ENCODE measurements at regions not wholly inside any gene's neighbourhood (a gene's known extent, or its start where the extent isn't known, plus 50 kb on each side); places are given as distances from the start of the nearest gene placed in this dataset.

GRCh38 chr15:57824186-57824585, 117.7 kb downstream of the POLR2M start:
- no peak for DNase-seq

DNA sequence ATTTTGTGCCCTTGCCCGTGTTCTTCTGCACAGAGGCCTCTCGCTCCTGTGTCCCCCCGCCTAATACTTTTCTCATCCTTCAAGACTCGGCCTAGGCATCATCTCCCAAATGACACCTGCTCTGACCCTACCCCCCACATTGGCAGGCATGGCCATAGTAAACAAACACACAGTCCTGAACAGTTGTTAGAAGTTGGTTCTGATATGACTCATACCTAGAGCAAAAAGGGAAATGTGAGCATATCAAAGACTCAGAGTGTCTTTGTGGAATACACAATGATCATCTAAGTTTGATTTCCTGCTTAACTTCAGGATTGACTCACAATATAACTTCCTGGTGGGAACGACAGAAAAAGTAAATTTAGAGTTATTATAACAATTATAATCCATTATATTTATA, 120.5 kb downstream of the POLR2M start:
- DNase-seq: no peak

DNA sequence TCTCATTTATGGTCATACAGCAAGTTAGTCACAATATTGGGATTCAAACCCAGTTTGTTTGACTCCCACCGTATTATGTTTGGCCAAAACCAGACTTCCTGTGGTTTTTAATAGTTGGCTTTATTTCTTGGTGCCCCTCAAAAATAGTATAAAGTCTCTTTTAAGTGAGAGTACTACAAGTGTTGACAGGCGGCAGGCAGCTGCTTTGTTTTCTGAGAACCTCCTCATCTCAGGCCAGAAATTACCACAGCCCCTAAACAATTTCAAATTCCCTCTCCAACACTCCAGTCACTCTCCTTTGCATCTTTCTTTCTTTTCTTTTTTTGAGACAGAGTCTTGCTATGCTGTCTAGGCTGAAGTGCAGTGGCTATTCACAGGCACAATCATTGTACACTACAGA, 121.5 kb downstream of the POLR2M start:
- DNase-seq: no peak

GRCh38 chr15:57832183-57832582, 125.7 kb downstream of the POLR2M start:
- no peak for DNase-seq

DNA sequence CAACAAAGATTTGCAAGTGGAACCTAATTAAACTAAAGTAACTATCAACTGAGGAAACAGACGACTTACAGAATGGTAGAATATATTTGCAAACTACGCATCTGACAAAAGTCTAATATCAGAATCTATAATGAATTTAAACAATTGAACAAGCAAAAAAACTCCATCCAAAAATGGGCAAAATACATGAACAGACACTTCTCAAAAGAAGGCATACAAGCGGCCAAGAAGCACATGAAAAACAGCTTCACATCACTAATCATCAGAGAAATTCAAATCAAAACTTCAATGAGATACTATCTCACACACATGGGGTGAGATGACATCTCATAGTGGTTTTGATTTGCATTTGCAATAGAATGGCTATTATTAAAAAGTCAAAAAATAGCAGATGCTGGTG, 128.6 kb downstream of the POLR2M start:
- DNase-seq: no peak

- DNase-seq: no peak
Observed at GRCh38 chr15:57849317-57849716, 142.8 kb downstream of the POLR2M start.

- no peak for DNase-seq
Observed at GRCh38 chr15:57854531-57854930, 148.0 kb downstream of the POLR2M start.

DNA sequence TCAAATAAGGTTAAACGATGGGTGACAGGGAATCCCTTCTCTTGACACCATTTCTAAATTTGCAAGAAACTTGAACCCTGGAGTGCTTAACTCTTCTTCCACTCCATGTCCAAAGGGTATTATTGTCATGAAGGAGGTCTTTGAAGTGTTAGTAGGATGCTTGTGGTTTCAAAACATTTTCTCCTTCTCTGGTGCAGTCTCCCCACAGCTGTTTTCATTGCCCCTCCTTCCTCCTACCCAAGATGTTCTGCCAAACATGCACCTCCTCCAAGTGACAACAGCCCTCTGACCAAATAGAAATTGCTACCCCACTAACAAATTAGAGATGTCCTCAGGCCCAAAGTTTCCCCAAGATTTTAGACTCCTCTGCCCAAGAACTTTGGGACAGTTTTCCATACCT, 151.4 kb downstream of the POLR2M start:
- no peak for DNase-seq

DNA sequence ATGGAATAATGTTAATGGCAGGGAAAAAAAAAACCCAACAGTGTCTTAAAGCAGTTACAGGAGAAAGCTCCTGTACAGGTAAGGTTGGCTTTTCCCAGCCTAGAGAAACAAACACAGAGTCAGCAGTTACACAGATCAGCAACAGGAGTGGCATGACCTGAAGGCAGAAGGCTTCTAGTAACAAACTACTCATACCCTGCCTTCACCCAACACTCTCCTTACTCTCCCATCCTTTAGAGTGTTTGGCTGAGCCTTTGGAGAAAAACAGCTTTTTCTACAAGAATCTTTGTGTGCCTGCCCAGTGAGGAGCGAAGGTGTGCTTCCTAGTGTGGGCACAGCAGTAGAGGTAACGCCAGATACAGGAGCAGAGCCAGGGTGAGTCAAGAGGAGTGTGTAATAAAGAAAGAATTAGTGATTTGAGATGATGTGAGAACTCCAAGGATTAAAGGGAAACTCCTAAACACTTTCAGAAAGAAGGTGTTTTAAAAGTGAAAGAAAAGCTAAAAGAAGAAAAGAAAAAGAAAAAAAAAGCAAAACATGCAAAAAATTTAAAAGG, 152.7 kb downstream of the POLR2M start:
- DNase-seq: no peak

DNA sequence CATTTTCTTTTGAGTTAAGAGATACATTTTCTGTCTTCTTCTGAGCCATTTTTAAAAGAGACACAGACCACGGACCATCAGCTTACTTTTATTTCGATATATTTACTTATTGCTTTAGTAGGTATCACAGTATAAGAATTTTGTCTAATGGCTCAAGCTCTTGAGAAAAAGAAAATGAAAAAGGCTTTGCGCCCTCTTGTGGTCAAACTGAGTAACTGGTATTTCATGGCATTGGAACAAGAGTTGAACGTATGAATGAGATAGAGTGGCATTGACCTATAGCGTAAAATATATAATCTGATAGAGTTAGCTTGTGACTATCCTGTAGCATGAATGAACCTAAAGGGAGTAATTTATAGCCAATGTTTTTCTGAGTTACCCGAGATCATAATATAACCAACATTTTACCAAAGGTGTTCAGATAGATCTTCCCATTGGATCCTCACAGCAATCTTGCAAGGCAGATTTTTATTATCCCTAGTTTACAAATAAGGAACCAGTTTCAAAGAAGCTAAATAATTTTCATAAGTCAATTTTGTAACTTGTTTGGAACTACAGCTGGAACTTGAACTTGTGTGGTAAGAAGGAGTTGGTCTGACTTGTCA, 154.6 kb downstream of the POLR2M start:
- DNase-seq: peak; percentile 47 to 66

DNA sequence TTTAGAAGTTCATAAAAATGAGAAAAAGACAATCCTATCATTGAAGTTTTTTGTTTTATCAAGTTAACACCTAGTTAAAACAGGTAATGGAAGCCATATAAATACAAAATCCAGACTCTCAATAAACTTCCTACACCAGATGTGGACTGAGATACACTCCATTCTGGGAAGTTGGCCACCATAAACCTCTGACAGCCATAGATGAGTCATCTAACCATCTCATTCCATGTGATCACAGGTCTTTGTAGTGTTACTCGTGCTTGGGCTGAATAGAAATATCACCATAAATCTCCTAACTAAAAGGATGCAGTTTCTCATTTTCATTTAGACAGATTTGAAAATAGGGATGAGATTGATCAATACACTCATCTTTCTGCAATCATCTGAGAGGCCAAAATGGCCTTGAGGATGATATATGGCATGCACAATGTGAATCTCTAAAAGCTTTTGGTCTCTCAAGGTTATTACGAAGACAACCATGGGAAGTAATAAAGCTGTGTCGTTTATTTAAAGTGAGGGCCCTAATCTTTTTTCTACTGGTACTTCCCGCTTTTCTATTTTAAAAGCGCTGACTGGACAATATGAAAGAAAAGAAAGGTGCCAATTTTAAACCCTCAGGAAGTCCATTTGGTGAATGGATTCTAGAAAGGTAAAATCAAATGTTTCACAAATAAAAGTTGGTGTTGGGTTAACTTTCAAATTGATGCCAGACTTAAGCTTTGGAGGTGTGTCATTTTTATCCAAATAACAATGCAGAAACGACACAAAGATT, 155.5 kb downstream of the POLR2M start:
- peak; percentile 18 to 40 for DNase-seq

DNA sequence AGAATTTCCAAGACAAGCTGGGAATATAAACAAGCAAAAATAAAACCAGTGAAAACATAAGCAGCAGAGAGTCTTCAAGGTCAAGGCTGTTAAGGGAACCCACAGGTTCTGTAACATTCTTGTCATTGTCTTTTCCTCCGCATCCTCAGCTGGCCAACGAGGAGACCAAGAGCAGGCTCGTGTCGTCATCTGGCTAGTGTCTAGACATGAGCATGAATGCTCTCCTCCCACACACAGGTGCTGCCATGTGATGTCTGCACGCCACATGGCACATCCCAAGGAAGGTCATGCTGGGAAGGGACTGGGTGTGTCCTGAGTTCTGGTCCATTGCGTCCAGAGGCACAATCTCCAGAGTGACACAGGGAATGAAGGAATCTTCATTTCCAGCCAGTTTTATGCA, 156.2 kb downstream of the POLR2M start:
- DNase-seq: no peak

DNA sequence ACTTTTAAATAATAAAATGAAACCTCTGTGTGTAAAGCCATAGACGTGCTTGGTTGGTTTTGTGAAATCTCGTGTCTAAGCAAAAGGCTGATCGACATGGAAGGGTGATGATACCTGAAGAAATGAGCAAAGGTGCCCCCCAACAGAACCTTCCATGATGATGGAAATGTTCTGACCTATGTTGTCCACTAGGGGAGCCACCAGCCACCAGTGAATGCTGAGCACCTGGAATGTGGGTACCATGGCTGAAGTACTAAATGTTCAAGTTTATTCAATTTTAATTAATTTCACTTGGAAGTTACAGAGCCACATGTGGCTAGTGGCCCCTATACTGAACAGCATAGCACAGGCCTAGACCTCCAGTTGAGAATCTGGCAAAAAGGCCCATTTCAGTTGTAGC, 158.8 kb downstream of the POLR2M start:
- DNase-seq: no peak

DNA sequence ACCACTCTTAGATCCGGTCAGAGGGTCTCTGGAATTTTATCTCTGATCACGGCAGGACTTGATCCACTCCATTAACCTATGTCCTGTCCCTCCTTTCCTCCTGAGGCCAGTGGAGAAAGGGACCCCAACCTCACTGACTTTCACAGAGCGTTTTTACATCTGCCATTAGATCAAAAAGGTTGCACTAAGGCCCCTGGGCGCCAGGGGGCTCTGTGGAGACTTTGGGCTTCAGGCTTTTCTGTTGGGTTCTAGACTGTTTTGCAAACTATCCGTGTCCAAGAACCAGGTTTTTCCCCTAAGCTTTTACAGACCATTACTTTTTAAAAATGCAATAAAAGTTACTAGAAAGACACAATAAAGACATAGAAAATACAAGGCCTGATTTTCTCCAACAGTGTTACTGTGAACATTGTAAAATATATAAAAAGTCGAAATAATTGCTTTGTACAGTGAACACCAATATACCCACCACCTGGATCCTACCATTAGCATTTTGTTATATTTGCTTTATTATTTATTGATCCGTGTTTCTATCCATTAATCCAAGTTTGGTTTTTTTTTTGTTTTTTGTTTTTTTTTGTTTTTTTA, 159.7 kb downstream of the POLR2M start:
- DNase-seq: peak; percentile 62 to 74

DNA sequence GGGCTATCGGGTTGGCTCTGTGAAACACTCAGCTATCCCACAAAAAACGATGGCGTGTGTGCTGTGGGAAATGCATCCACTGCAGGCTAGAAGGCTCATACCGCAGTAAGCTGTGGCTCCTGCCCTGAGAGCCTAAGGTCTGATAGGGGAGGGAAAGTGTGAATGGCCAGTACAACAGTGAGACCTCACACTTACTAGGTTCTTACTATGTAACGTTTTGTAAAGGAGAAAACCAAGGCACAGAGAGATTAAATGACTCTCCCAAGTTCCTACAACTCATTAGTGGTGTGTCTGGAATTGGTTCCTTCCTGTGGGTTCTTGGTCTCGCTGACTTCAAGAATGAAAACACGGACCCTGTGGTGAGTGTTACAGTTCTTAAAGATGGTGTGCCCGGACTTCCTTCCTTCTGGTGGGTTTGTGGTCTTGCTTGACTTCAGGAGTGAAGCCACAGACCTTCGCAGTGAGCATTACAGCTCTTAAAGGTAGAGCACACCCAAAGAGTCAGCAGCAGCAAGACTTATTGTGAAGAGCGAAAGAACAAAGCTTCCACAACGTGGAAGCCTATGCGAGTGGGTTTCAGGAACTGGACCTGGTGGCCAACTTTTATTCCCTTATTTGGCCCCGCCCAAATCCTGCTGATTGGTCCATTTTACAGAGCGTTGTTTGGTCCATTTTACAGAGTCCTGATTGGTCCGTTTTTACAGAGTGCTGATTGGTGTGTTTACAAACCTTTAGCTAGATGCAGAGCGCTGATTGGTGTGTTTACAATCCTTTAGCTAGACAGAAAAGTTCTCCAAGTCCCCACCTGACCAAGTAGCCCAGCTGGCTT, 161.7 kb downstream of the POLR2M start:
- no peak for DNase-seq

DNA sequence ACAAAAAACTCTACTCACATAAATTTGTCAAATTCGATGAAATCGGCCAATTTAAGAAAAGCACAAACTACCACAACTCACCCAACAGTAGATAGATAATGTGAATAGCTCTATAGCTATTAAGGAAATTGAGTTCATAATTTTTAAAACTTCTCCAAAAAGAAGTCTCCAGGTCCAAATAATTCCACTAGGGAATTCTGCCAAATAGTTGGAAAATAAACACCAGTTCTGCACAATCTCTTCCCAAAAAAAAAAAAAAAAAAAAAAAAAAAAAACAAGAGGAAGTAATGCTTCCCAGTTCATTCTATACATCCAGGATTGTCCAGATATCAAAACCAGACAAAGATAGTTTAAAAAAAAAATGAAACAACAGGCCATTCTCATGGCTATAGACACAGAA, 164.2 kb downstream of the POLR2M start:
- no peak for DNase-seq

GRCh38 chr15:57872281-57873030, 165.9 kb downstream of the POLR2M start:
- no peak for DNase-seq

GRCh38 chr15:57873564-57874209, 167.2 kb downstream of the POLR2M start:
- no peak for DNase-seq

GRCh38 chr15:57875347-57875746, 168.8 kb downstream of the POLR2M start:
- no peak for DNase-seq

DNA sequence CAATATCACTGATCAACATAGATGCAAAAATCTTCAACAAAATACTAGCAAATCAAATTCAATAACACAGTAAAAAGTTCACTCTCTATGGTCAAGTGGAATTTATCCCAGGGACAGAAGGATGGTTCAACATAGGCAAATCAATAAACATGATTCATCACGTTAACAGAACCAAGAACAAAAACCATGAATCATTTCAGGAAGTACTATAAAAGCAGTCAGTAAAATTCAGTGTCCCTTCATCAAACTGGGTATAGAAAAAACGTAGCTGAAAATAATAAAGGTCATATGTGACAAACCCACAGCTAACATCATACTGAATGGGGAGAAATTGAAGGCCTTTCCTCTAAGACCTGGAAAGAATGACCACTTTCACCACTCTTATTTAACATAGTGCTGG, 172.1 kb downstream of the POLR2M start:
- DNase-seq: no peak

DNA sequence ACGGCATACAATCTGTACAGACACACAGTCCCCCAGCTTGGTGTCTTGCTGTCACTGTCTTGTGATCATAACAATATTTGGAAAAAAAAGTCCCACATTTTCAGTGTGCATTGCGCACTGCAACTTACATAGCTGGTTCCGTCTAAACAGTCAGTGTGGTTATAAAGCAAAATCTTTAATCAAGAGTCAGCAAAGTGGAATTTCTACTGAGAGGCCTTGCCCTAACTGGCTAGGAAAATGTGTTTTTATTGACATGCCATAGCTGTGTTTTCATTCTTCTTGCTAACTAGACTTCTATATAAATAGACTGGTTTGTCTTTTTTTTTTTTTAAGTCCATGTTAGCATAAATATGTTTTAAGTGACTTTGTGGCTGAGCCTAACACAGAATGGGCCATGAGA, 174.8 kb downstream of the POLR2M start:
- no peak for DNase-seq

- no peak for DNase-seq
Observed at GRCh38 chr15:57881972-57882371, 175.5 kb downstream of the POLR2M start.

All from inflammatory macrophage (primary cell).